Lower lobe of right lung (tissue), 2 donors: ENCODE measurements at regions not wholly inside any gene's neighbourhood (a gene's known extent, or its start where the extent isn't known, plus 50 kb on each side); places are given as distances from the start of the nearest gene placed in this dataset.

Experiments
- ATAC-seq, 2 donors: fragments of 200-7000 bp; cut with Tn5 transposase; one replicate each; pipeline ENCODE4 v1.9.1; 2020 to 2022; ENCODE audit warnings: mild to moderate bottlenecking in 2 of 2, moderate library complexity in 2 of 2
- DNase-seq: peaks from one replicate; pipeline ENCODE4 v3.0.0-alpha.2; 2020
- H3K27ac ChIP-seq: fragments of 200-600 bp; one replicate; pipeline ENCODE4 v1.8.0; 2022
- H3K27me3 ChIP-seq: fragments of 200-600 bp; one replicate; pipeline ENCODE4 v1.8.0; 2022; ENCODE audit warnings: low read depth
- H3K36me3 ChIP-seq: fragments of 200-600 bp; one replicate; pipeline ENCODE4 v1.8.0; 2022; ENCODE audit warnings: mild to moderate bottlenecking
- H3K4me1 ChIP-seq: fragments of 200-600 bp; one replicate; pipeline ENCODE4 v1.8.0; 2022
- H3K4me3 ChIP-seq: fragments of 200-600 bp; one replicate; pipeline ENCODE4 v1.8.0; 2022; ENCODE audit warnings: mild to moderate bottlenecking
- H3K9me3 ChIP-seq: fragments of 200-600 bp; one replicate; pipeline ENCODE4 v1.8.0; 2022
- intact Hi-C: fragments of 100-400 bp; cut with DNase I; formaldehyde crosslinking; loops from one replicate; pipeline ENCODE4 v1.11.0; 2022
- TF ChIP-seq, protein P1 (sequence below): fragments of 200-600 bp; IDR thresholded peaks from one replicate; pipeline ENCODE4 v1.8.0; 2022; ENCODE audit warnings: antibody characterized with exemption, mild to moderate bottlenecking
- donor health status: DM: no; HTN: yes; CAD: no; lungs with severe emphysema.

- intact Hi-C loops: no loop called here
- Histone ChIP-seq H3K9me3 (no peaks in the 10 kb centered on the region), H3K27ac (no peak overlapping the region), H3K4me1 (no peaks in the 10 kb centered on the region), H3K27me3 (no peaks in the 10 kb centered on the region), H3K4me3 (no peak overlapping the region), H3K36me3 (no peaks in the 10 kb centered on the region)
- ATAC-seq (no peak), DNase-seq (no peak)
- TF ChIP-seq, protein P1, sequence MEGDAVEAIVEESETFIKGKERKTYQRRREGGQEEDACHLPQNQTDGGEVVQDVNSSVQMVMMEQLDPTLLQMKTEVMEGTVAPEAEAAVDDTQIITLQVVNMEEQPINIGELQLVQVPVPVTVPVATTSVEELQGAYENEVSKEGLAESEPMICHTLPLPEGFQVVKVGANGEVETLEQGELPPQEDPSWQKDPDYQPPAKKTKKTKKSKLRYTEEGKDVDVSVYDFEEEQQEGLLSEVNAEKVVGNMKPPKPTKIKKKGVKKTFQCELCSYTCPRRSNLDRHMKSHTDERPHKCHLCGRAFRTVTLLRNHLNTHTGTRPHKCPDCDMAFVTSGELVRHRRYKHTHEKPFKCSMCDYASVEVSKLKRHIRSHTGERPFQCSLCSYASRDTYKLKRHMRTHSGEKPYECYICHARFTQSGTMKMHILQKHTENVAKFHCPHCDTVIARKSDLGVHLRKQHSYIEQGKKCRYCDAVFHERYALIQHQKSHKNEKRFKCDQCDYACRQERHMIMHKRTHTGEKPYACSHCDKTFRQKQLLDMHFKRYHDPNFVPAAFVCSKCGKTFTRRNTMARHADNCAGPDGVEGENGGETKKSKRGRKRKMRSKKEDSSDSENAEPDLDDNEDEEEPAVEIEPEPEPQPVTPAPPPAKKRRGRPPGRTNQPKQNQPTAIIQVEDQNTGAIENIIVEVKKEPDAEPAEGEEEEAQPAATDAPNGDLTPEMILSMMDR: no peak
These were observed 357.2 kb downstream of the MTRR start for GRCh38 chr5:8226148-8226547.

DNA sequence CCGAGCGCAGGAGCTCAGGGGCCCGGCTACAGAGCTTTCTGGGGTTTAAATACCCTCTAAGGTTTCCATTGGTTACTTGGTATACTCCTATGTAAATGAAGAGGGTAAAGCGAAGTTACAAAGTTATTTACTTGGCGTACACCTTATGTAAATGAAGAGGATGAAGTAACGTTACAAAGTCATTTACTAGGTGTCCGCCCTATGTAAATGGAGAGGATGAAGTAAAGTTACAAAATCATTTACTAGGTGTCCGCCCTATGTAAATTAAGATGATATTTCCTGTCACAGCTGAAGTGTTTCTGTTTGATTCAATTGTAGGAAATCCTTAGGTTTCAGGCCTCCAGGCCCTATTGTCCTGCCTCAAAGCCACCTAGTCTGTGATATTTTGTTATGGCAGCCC, 358.2 kb downstream of the MTRR start:
- TF ChIP-seq, protein P1: no peak
- intact Hi-C loops: no loop called here
- ATAC-seq (no peak), DNase-seq (no peak)
- H3K4me1 ChIP-seq: no peaks in the 10 kb centered on the region
- no peaks in the 10 kb centered on the region for H3K27me3 ChIP-seq
- H3K27ac ChIP-seq: no peak overlapping the region
- no peaks in the 10 kb centered on the region for H3K9me3 ChIP-seq
- H3K36me3 ChIP-seq: no peaks in the 10 kb centered on the region
- no peak overlapping the region for H3K4me3 ChIP-seq

DNA sequence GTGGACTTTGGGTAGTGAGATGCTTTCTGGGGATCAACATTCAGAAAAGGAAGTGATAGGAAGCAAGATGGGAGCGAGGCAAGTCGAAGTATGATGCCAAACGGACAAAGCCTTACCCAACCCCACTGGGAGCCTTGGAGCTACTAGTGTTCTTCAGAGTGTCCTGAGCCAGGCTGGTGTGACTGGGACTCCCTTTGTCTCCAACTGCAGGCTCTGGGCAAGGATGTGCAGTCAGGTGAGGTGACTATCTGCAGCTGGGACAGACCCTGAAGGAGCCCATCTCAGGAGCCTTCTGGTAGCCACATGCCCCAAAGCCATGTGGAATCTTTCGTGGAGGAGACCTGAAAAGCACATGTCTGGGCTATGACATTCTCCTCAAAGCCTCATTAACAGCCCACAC, 360.6 kb downstream of the MTRR start:
- no peak for DNase-seq
- intact Hi-C loops: no loop called here
- Histone ChIP-seq H3K4me3 (no peak overlapping the region), H3K4me1 (no peaks in the 10 kb centered on the region), H3K9me3 (no peaks in the 10 kb centered on the region), H3K36me3 (no peaks in the 10 kb centered on the region), H3K27ac (no peak overlapping the region), H3K27me3 (no peaks in the 10 kb centered on the region)
- ATAC-seq: no peak
- TF ChIP-seq, protein P1: no peak

GRCh38 chr5:8230868-8231267, 361.9 kb downstream of the MTRR start:
- Histone ChIP-seq H3K4me1 (no peaks in the 10 kb centered on the region), H3K4me3 (no peak overlapping the region), H3K36me3 (no peaks in the 10 kb centered on the region), H3K27ac (no peak overlapping the region), H3K27me3 (no peaks in the 10 kb centered on the region), H3K9me3 (no peaks in the 10 kb centered on the region)
- no peak for DNase-seq
- no peak for ATAC-seq
- intact Hi-C loops: no loop called here
- TF ChIP-seq, protein P1: no peak

DNA sequence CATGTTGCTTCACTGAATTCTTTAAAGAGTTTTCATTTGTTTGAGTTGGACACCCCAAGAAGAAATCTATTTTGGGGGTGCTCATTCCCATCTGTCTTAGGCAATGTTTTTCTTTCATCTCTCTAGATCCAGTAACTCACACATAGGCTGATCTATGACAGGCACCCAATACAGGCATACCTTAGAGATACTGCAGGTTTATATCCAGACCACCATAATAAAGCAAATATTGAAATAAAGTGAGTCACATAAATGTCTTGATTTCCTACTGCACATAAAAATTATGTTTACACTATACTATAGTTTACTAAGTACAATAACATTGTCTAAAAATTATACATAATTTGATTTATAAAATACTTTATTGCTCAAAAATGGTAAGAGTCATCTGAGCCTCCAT, 364.5 kb downstream of the MTRR start:
- Histone ChIP-seq H3K4me3 (no peak overlapping the region), H3K27me3 (no peaks in the 10 kb centered on the region), H3K36me3 (no peaks in the 10 kb centered on the region), H3K27ac (no peak overlapping the region), H3K9me3 (no peaks in the 10 kb centered on the region), H3K4me1 (no peaks in the 10 kb centered on the region)
- ATAC-seq: no peak
- no peak for DNase-seq
- TF ChIP-seq, protein P1: no peak
- intact Hi-C loops: no loop called here

- Histone ChIP-seq H3K27me3 (no peaks in the 10 kb centered on the region), H3K36me3 (no peaks in the 10 kb centered on the region), H3K4me1 (no peaks in the 10 kb centered on the region), H3K27ac (no peak overlapping the region), H3K9me3 (no peaks in the 10 kb centered on the region), H3K4me3 (no peak overlapping the region)
- intact Hi-C loops: no loop called here
- no peak for ATAC-seq
- DNase-seq: no peak
- TF ChIP-seq, protein P1: no peak
These were observed 365.3 kb downstream of the MTRR start for GRCh38 chr5:8234179-8234770.
